OCI-LY7 (cell line): ENCODE measurements at regions not wholly inside any gene's neighbourhood (a gene's known extent, or its start where the extent isn't known, plus 50 kb on each side); places are given as distances from the start of the nearest gene placed in this dataset.

Source experiments
- BruUV-seq: library from RNA; stranded (reverse); fragments of 400-500 nt; replicated peaks from 2 replicates; lab custom pipeline; 2021; lab: Mats Ljungman, UMichigan
- CTCF ChIA-PET: fragments of 300-600 bp; sonication (Branson Sonifier 250); formaldehyde crosslinking; loops from one replicate; lab custom pipeline; 2022; ENCODE audit warnings: antibody characterized with exemption; ENCODE audit not compliant: unreplicated experiment; lab: Charles Lee
- POLR2A ChIA-PET: fragments of 300-600 bp; sonication (Branson Sonifier 250); formaldehyde crosslinking; loops from one replicate; lab custom pipeline; 2022; ENCODE audit warnings: antibody characterized with exemption; lab: Charles Lee
- DNase-seq: peaks from one replicate; pipeline ENCODE4 v3.0.0-alpha.2; 2015; ENCODE audit warnings: low spot score
- H2AFZ ChIP-seq: fragments of 200-600 bp; sonication (generic), shearing (Covaris generic); 2 replicates; pipeline ENCODE4 v1.6.1; 2014; ENCODE audit warnings: mild to moderate bottlenecking, antibody characterized with exemption, low read length, moderate library complexity
- H3K27ac ChIP-seq: fragments of 200-600 bp; sonication (generic); 2 replicates; pipeline ENCODE4 v1.5.1; 2014; ENCODE audit warnings: mixed run types, low read depth, mild to moderate bottlenecking, moderate library complexity, low read length, inconsistent platforms; ENCODE audit not compliant: poor library complexity, severe bottlenecking
- H3K36me3 ChIP-seq: fragments of 200-600 bp; sonication (generic); 2 replicates; pipeline ENCODE4 v1.6.1; 2014; ENCODE audit warnings: mild to moderate bottlenecking, antibody characterized with exemption, low read length, moderate library complexity, mixed read lengths; ENCODE audit not compliant: insufficient read depth
- H3K4me1 ChIP-seq: fragments of 200-600 bp; sonication (generic); 2 replicates; pipeline ENCODE4 v1.5.1; 2014; ENCODE audit warnings: mild to moderate bottlenecking, low read length; ENCODE audit not compliant: insufficient read depth, poor library complexity, severe bottlenecking
- H3K4me2 ChIP-seq: fragments of 200-600 bp; sonication (generic); 2 replicates; pipeline ENCODE4 v1.6.1; 2014; ENCODE audit warnings: mild to moderate bottlenecking, low read length
- H3K4me3 ChIP-seq: fragments of 200-600 bp; sonication (generic); 2 replicates; pipeline ENCODE4 v1.5.1; 2014; ENCODE audit warnings: mild to moderate bottlenecking, low read depth, low read length; ENCODE audit not compliant: poor library complexity, severe bottlenecking
- H3K79me2 ChIP-seq: fragments of 200-600 bp; sonication (generic); 2 replicates; pipeline ENCODE4 v1.6.1; 2016; ENCODE audit warnings: low read depth, mild to moderate bottlenecking, low read length, moderate library complexity, mixed read lengths; ENCODE audit not compliant: insufficient read depth
- H3K9me2 ChIP-seq: fragments of 200-600 bp; sonication (generic); 2 replicates; pipeline ENCODE4 v1.6.1; 2016; ENCODE audit warnings: mild to moderate bottlenecking, low read length, mixed read lengths; ENCODE audit not compliant: insufficient read depth
- H3K9me3 ChIP-seq: fragments of 200-600 bp; sonication (generic); 2 replicates; pipeline ENCODE4 v1.6.1; 2014; ENCODE audit warnings: mild to moderate bottlenecking, mixed run types, low read length, mixed read lengths
- H4K20me1 ChIP-seq: fragments of 200-600 bp; sonication (generic); 2 replicates; pipeline ENCODE4 v1.6.1; 2014; ENCODE audit warnings: mild to moderate bottlenecking, antibody characterized with exemption, low read length, moderate library complexity, mixed read lengths; ENCODE audit not compliant: insufficient read depth
- CTCF ChIP-seq: fragments of 200-600 bp; sonication (generic); conservative IDR thresholded peaks from 2 replicates; pipeline ENCODE4 v1.5.1; 2014; ENCODE audit warnings: mild to moderate bottlenecking, antibody characterized with exemption, low read length, moderate library complexity, mixed read lengths
- EZH2phosphoT487 ChIP-seq: fragments of 200-600 bp; sonication (generic); IDR thresholded peaks from 2 replicates; pipeline ENCODE4 v1.6.1; 2018; ENCODE audit warnings: low read depth, borderline replicate concordance, mild to moderate bottlenecking, mixed run types, antibody characterized with exemption, low read length, moderate library complexity, mixed read lengths
- intact Hi-C: fragments of 100-400 bp; cut with micrococcal nuclease; formaldehyde crosslinking; loops from one replicate; pipeline ENCODE4 v1.10.0; 2022; ENCODE audit not compliant: unreplicated experiment

DNA sequence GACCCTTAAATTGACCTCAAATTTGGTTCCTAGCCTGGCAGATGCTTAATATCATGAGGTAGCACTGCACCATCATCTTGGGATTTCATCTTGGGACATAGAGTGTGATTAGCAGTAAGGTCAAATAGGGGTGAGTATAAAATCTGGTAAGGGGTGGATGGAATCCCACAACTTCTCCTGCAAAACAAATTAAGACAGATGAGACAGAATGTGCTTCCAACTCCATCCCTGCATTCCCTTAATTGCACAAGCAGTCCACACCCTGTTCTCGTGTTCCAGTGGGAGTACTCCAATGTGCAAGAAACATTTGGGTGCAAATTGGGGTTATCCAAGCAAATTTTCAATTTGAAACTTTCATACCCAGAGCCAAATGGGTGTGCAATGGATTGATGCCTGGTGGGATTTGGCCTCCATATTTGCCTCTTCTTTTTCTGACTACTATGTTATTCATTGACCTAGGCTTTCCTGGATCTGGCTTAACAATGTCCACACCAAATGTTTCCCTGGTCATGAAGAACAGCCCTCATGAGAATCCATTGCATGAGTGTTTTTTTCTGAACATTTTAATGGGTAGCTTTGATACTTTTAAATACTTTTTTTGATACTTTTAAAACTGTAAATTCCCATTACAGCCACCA lies 785.0 kb upstream of the TSPY4 start:
- H3K27ac ChIP-seq = no peak overlapping the region
- BruUV-seq = no TSS peak
- no peak overlapping the region for H3K4me3 ChIP-seq
- no peaks in the 10 kb centered on the region for H3K79me2 ChIP-seq
- H3K4me1 ChIP-seq = no peaks in the 10 kb centered on the region
- no peak overlapping the region for H2AFZ ChIP-seq
- H3K9me3 ChIP-seq = no peaks in the 10 kb centered on the region
- ChIA-PET CTCF (no interaction called here), POLR2A (no interaction called here)
- H3K9me2 ChIP-seq = no peaks in the 10 kb centered on the region
- intact Hi-C loops = no loop called here
- H3K36me3 ChIP-seq = peaks cover 17% of the 10 kb centered on the region
- TF ChIP-seq CTCF (no peak), EZH2phosphoT487 (no peak)
- H3K4me2 ChIP-seq = no peak overlapping the region
- DNase-seq = no peak
- no peaks in the 10 kb centered on the region for H4K20me1 ChIP-seq

DNA sequence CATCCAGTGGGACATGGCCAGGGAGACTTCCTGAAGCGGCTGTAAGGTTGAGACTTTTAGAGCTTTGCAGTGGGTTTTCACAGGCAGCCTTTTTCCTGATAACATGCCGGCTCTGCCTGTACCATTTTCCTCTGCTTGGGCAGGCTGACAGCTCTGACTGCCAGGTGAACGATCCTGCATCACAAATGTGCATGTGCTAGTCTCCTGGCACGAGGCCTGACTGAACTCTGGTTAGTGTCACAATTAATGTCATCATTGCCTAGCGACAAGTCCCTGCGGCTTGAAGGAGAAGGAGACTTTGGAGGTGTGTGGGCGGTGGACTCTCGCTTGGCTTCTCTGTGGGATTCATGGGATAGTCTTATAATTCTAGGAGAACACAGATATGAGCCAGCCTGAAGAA lies 783.6 kb upstream of the TSPY4 start:
- BruUV-seq = no TSS peak
- intact Hi-C loops = no loop called here
- Histone ChIP-seq H3K4me1 (no peaks in the 10 kb centered on the region), H3K9me3 (no peaks in the 10 kb centered on the region), H3K79me2 (no peaks in the 10 kb centered on the region), H3K9me2 (no peaks in the 10 kb centered on the region), H3K27ac (no peak overlapping the region), H3K4me2 (no peak overlapping the region), H2AFZ (no peak overlapping the region), H3K36me3 (peaks cover 12% of the 10 kb centered on the region), H3K4me3 (no peak overlapping the region), H4K20me1 (no peaks in the 10 kb centered on the region)
- ChIA-PET CTCF (no interaction called here), POLR2A (no interaction called here)
- TF ChIP-seq CTCF (no peak), EZH2phosphoT487 (no peak)
- DNase-seq = no peak

DNA sequence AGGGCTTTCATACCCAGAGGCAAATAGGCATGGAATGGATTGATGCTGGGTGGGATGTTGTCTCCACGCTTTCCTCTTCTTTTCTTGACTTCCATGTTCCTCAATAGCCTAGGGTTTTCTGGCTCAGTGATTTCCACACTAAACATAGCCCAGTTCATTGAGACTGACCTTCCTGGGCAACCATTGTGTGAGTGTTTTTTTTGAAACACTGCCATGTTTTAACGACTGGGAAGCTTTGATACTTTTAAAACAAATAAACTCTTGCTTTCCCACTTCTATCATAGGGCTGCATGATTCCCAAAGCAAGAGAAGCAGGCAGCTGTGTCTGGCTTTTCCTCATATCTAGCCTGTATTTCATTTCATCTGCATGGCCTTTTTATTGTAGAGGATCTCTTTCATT lies 775.9 kb upstream of the TSPY4 start:
- no peak for TF ChIP-seq CTCF
- TF ChIP-seq EZH2phosphoT487 = no peak
- Histone ChIP-seq H3K9me3 (no peaks in the 10 kb centered on the region), H4K20me1 (no peaks in the 10 kb centered on the region), H3K79me2 (no peaks in the 10 kb centered on the region), H2AFZ (no peak overlapping the region), H3K36me3 (peaks cover 5% of the 10 kb centered on the region), H3K4me2 (no peak overlapping the region), H3K4me1 (no peaks in the 10 kb centered on the region), H3K4me3 (no peak overlapping the region), H3K9me2 (no peaks in the 10 kb centered on the region), H3K27ac (no peak overlapping the region)
- POLR2A ChIA-PET = no interaction called here
- no peak for DNase-seq
- intact Hi-C loops = no loop called here
- CTCF ChIA-PET = no interaction called here
- BruUV-seq = no TSS peak
